Hepatocyte (in vitro differentiated cells): ENCODE measurements at regions not wholly inside any gene's neighbourhood (a gene's known extent, or its start where the extent isn't known, plus 50 kb on each side); places are given as distances from the start of the nearest gene placed in this dataset.

ENCODE experiments used
- EZH2 ChIP-seq: fragments of 200-600 bp; sonication (generic); IDR thresholded peaks from 2 replicates; pipeline ENCODE4 v1.6.1; 2016; ENCODE audit warnings: antibody characterized with exemption, mild to moderate bottlenecking, borderline replicate concordance
- TF ChIP-seq, protein P1 (sequence below): fragments of 200-600 bp; sonication (generic); IDR thresholded peaks from 2 replicates; pipeline ENCODE4 v1.5.1; 2016; ENCODE audit warnings: antibody characterized with exemption, mild to moderate bottlenecking; ENCODE audit not compliant: poor library complexity

DNA sequence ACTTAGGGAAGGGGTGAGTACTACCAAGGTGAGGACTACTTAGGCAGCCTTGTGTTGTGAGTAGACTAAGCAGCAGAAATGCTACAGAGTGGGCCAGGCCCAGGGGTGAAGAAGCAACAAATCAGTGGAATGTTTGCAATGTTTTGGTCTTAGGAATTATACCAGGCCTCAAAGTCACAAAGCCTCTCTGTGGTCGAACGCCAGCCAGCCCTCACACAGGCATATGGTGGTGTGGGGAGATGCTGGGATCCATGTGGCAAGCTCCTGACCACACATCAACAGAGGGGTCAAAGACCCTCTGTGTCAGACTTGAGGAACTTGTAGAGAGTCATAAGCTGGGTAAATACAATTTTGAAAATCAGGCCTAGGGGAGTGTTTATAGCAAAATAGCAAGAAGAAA lies 153.8 kb upstream of the KLF3 start:
- TF ChIP-seq, protein P1, sequence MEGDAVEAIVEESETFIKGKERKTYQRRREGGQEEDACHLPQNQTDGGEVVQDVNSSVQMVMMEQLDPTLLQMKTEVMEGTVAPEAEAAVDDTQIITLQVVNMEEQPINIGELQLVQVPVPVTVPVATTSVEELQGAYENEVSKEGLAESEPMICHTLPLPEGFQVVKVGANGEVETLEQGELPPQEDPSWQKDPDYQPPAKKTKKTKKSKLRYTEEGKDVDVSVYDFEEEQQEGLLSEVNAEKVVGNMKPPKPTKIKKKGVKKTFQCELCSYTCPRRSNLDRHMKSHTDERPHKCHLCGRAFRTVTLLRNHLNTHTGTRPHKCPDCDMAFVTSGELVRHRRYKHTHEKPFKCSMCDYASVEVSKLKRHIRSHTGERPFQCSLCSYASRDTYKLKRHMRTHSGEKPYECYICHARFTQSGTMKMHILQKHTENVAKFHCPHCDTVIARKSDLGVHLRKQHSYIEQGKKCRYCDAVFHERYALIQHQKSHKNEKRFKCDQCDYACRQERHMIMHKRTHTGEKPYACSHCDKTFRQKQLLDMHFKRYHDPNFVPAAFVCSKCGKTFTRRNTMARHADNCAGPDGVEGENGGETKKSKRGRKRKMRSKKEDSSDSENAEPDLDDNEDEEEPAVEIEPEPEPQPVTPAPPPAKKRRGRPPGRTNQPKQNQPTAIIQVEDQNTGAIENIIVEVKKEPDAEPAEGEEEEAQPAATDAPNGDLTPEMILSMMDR, result no peak
- TF ChIP-seq EZH2, result no peak
